MCF 10A (cell line): ENCODE measurements at regions not wholly inside any gene's neighbourhood (a gene's known extent, or its start where the extent isn't known, plus 50 kb on each side); places are given as distances from the start of the nearest gene placed in this dataset.
"Not testable (repeated sequence)": the region's sequence is repeated elsewhere in the genome, so short reads cannot be mapped to it uniquely, and the experiment has no call there.

ENCODE experiments used
- BruUV-seq: library from RNA; stranded (reverse); fragments of 400-500 nt; replicated peaks from 2 replicates; lab custom pipeline; 2021; lab: Mats Ljungman, UMichigan
- CTCF ChIA-PET: fragments of 300-600 bp; sonication (Branson Sonifier 250); formaldehyde crosslinking; extraction: SDS; loops from one replicate; lab custom pipeline; 2021; ENCODE audit warnings: antibody characterized with exemption, inconsistent platforms; lab: Yijun Ruan, JAX
- POLR2A ChIA-PET: fragments of 300-600, 350-650 bp; sonication (Branson Sonifier 250); formaldehyde crosslinking; extraction: SDS; loops from one replicate; lab custom pipeline; 2020; ENCODE audit warnings: antibody characterized with exemption, inconsistent platforms; lab: Yijun Ruan, JAX
- DNase-seq: peaks from one replicate; pipeline ENCODE4 v3.0.0-alpha.2; 2018; ENCODE audit not compliant: unreplicated experiment
- H3K27ac Mint-ChIP-seq: one replicate; pipeline ENCODE4 v1.8.0; 2022; ENCODE audit warnings: mild to moderate bottlenecking, low read depth, mixed read lengths; ENCODE audit not compliant: unreplicated experiment
- H3K27me3 Mint-ChIP-seq: one replicate; pipeline ENCODE4 v1.8.0; 2022; ENCODE audit warnings: mixed read lengths; ENCODE audit not compliant: insufficient read depth, unreplicated experiment
- H3K36me3 Mint-ChIP-seq: one replicate; pipeline ENCODE4 v1.8.0; 2022; ENCODE audit warnings: mild to moderate bottlenecking, moderate library complexity, mixed read lengths; ENCODE audit not compliant: insufficient read depth, unreplicated experiment
- H3K4me1 Mint-ChIP-seq: one replicate; pipeline ENCODE4 v1.8.0; 2022; ENCODE audit warnings: mixed read lengths; ENCODE audit not compliant: insufficient read depth, unreplicated experiment
- H3K4me3 Mint-ChIP-seq: one replicate; pipeline ENCODE4 v1.8.0; 2022; ENCODE audit warnings: mild to moderate bottlenecking, moderate library complexity, mixed read lengths; ENCODE audit not compliant: unreplicated experiment
- H3K9me3 Mint-ChIP-seq: one replicate; pipeline ENCODE4 v1.8.0; 2022; ENCODE audit warnings: mixed read lengths; ENCODE audit not compliant: unreplicated experiment
- CTCF ChIP-seq: fragments of 200-600 bp; IDR thresholded peaks from one replicate; pipeline ENCODE4 v1.8.0; 2022; ENCODE audit warnings: antibody characterized with exemption, mild to moderate bottlenecking; ENCODE audit not compliant: unreplicated experiment
- intact Hi-C: fragments of 100-400 bp; cut with micrococcal nuclease; formaldehyde crosslinking; loops from 2 replicates; pipeline ENCODE4 v1.14.1; 2022

DNA sequence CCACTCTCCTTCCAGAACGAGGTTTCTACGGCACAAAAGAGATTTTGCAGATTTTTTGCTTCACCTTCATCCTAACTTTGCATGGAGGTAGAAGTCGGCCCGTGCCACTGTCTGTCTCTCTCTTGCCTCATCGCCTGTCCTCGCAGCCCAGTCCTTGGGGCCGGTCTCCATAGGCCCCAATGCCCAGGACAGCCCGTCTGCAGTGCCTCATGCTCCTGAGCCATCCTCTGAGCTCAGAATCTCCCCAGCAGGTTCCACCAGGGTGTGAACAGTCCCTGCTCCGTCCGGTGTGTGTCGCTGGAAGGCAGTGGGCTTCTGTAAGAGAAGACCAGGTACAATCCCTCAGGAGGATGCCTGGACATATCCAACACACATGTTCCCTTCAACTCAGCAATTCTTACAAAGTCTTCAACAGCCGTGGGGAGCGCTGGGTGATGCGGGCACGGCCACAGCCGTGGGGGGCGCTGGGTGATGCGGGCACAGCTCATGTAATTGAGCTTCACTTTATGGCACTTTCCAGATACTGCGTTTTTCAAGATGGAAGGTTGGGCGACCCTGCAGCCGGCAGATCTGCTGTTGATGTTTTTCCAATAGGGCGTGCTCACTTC, 231.9 kb downstream of the DLL1 start:
- no peak overlapping the region for H3K4me3 Mint-ChIP-seq
- H3K27ac Mint-ChIP-seq, result no peak overlapping the region
- no peak for TF ChIP-seq CTCF
- H3K27me3 Mint-ChIP-seq, result peaks cover 16% of the 10 kb centered on the region
- no peak for DNase-seq
- intact Hi-C loops, result no loop called here
- BruUV-seq, result no TSS peak
- H3K4me1 Mint-ChIP-seq, result no peaks in the 10 kb centered on the region
- no peaks in the 10 kb centered on the region for H3K9me3 Mint-ChIP-seq
- ChIA-PET CTCF (no interaction called here), POLR2A (interaction anchor here (1.4 kb wide), 1 partner anchor 9 kb away, joined by 4 read pairs; no protein-coding TSS in a partner anchor)
- H3K36me3 Mint-ChIP-seq, result no peaks in the 10 kb centered on the region

DNA sequence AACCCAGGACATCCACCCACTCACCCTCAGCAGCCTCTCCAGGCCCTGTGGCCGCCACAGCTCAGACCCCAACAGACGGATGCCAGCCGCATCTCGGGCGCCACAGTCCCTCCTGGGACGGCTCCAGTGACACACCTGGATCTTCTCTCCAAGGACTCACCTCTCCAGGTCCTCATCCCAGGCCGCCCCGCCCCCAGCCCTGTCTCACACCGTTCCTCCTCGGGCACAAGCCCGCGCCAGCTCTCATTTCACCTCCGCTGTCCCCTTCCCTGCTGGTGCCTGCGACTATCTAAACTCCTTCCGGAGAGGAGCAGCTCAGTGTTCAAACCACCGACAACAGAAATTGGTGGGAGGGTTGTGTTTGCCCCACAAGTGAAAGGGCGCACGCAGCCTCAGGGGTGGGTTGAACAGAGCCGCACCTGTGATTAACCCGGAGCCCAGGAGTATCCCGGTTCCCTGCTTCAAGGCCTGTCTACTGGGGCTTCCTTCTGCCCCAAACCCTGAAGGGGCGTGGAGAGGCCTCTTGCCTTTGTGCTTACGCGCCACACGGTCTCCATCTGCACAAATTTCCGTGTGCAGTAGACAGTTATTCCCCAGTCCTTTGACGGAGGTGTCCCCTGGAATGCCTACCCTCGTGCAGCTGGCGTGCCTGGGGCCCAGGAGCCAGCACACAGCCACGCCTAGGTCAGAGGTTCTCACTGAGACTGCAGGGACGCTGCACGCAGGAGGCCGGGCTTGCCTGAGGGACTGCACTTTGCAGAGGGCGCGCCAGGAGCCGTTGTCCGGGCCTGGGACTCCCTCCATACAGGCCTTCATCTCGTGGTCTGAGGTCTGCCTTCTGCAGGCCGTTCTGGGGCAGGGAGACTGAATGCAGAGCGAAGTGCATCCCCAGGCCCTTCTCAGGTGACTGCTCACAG, 232.7 kb downstream of the DLL1 start:
- Mint-ChIP-seq H3K4me1 (no peaks in the 10 kb centered on the region), H3K9me3 (no peaks in the 10 kb centered on the region), H3K36me3 (no peaks in the 10 kb centered on the region), H3K27me3 (peaks cover 16% of the 10 kb centered on the region), H3K27ac (no peak overlapping the region), H3K4me3 (no peak overlapping the region)
- no TSS peak for BruUV-seq
- intact Hi-C loops, result no loop called here
- TF ChIP-seq CTCF, result no peak
- ChIA-PET POLR2A (no interaction called here), CTCF (no interaction called here)
- DNase-seq, result no peak

- no peak for DNase-seq
- Mint-ChIP-seq H3K36me3 (no peaks in the 10 kb centered on the region), H3K27me3 (peaks cover 16% of the 10 kb centered on the region), H3K9me3 (no peaks in the 10 kb centered on the region), H3K27ac (no peak overlapping the region), H3K4me3 (no peak overlapping the region), H3K4me1 (no peaks in the 10 kb centered on the region)
- ChIA-PET POLR2A (no interaction called here), CTCF (no interaction called here)
- no peak for TF ChIP-seq CTCF
- intact Hi-C loops, result no loop called here
- no TSS peak for BruUV-seq
Observed at GRCh38 chr6:170057034-170057734, 233.7 kb downstream of the DLL1 start.

DNA sequence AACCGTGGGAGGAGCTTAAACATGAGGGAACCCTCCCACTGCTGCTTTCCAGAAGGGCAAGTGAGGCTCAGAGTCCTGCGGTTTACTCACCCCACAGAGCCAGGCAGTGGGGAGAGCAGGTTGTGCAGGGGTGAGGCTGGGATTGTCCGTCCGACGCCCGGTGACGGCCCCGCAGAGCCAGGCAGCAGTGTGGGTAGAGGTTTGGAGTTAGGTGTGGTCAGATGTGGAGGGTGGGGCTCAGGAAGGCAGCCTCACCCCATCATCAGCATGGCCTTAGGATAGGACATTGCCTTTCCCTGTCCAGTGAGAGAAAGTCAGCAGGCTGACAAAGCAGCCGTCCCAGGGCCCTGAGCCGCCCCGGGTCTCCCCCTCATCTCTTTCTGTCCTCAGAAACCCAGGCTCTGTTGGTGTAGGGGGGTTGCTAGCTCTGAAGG, 234.6 kb downstream of the DLL1 start:
- BruUV-seq, result no TSS peak
- Mint-ChIP-seq H3K36me3 (no peaks in the 10 kb centered on the region), H3K27ac (no peak overlapping the region), H3K27me3 (peaks cover 12% of the 10 kb centered on the region), H3K9me3 (no peaks in the 10 kb centered on the region), H3K4me3 (no peak overlapping the region), H3K4me1 (no peaks in the 10 kb centered on the region)
- no peak for DNase-seq
- CTCF ChIA-PET, result no interaction called here
- no peak for TF ChIP-seq CTCF
- intact Hi-C loops, result no loop called here
- POLR2A ChIA-PET, result no interaction called here

GRCh38 chr6:170055797-170056196, 235.1 kb downstream of the DLL1 start:
- CTCF ChIA-PET, H3K36me3 Mint-ChIP-seq, DNase-seq, H3K27me3 Mint-ChIP-seq, H3K9me3 Mint-ChIP-seq, H3K27ac Mint-ChIP-seq, intact Hi-C loops, H3K4me3 Mint-ChIP-seq, BruUV-seq, POLR2A ChIA-PET, H3K4me1 Mint-ChIP-seq: not testable (repeated sequence)
